ENCODE measurements at regions not wholly inside any gene's neighbourhood (a gene's known extent, or its start where the extent isn't known, plus 50 kb on each side); places are given as distances from the start of the nearest gene placed in this dataset.

- no peak for TF ChIP-seq CTCF (IDR thresholded peaks at IDR 0.05)
- ChIA-PET CTCF (interaction anchor here (1.3 to 2.5 kb wide), 7 partner anchors 9 to 1027 kb away, joined by 3 to 14 read pairs (median 5); no protein-coding TSS in a partner anchor), POLR2A (no interaction called here)
- DNase-seq: no peak
- H3K27ac Mint-ChIP-seq: no peak overlapping the region
- peaks cover 7% of the 10 kb centered on the region for H3K27me3 Mint-ChIP-seq
- H3K4me3 Mint-ChIP-seq: no peak overlapping the region
- intact Hi-C loops (cut with micrococcal nuclease): loop anchor here (10.0 kb wide), 1 partner anchor 63 kb away; no protein-coding TSS in a partner anchor
- no peaks in the 10 kb centered on the region for H3K4me1 Mint-ChIP-seq (ENCODE audit: low read depth)
- no peaks in the 10 kb centered on the region for H3K36me3 Mint-ChIP-seq (ENCODE audit: low read depth)
- H3K9me3 Mint-ChIP-seq: no peaks in the 10 kb centered on the region
- no peak for ATAC-seq
These were observed 690.4 kb upstream of the RBFOX1 start for GRCh38 chr16:6642271-6642670.

- no peak overlapping the region for H3K27ac Mint-ChIP-seq
- H3K4me1 Mint-ChIP-seq (ENCODE audit: low read depth): no peaks in the 10 kb centered on the region
- H3K4me3 Mint-ChIP-seq: no peak overlapping the region
- POLR2A ChIA-PET: no interaction called here
- ATAC-seq: no peak
- intact Hi-C loops (cut with micrococcal nuclease): loop anchor here (10.0 kb wide), 1 partner anchor 64 kb away; no protein-coding TSS in a partner anchor
- DNase-seq: no peak
- CTCF ChIA-PET: interaction anchor here (2.5 kb wide), 1 partner anchor 10 kb away, joined by 14 read pairs; no protein-coding TSS in a partner anchor
- H3K36me3 Mint-ChIP-seq (ENCODE audit: low read depth): no peaks in the 10 kb centered on the region
- TF ChIP-seq CTCF (IDR thresholded peaks at IDR 0.05): no peak
- peaks cover 7% of the 10 kb centered on the region for H3K27me3 Mint-ChIP-seq
- no peaks in the 10 kb centered on the region for H3K9me3 Mint-ChIP-seq
These were observed 691.6 kb upstream of the RBFOX1 start for GRCh38 chr16:6641091-6641490.

GRCh38 chr16:6636457-6636856, 696.2 kb upstream of the RBFOX1 start:
- H3K9me3 Mint-ChIP-seq: no peaks in the 10 kb centered on the region
- POLR2A ChIA-PET: no interaction called here
- intact Hi-C loops (cut with micrococcal nuclease): no loop called here

GRCh38 chr16:6634151-6634550, 698.5 kb upstream of the RBFOX1 start:
- Mint-ChIP-seq H3K27me3 (no peaks in the 10 kb centered on the region), H3K27ac (no peak overlapping the region), H3K4me3 (no peak overlapping the region), H3K36me3 (ENCODE audit: low read depth) (no peaks in the 10 kb centered on the region), H3K9me3 (no peaks in the 10 kb centered on the region), H3K4me1 (ENCODE audit: low read depth) (no peaks in the 10 kb centered on the region)
- intact Hi-C loops (cut with micrococcal nuclease): no loop called here
- ATAC-seq (no peak), DNase-seq (no peak)
- TF ChIP-seq CTCF (IDR thresholded peaks at IDR 0.05): no peak
- POLR2A ChIA-PET: no interaction called here
- CTCF ChIA-PET: no interaction called here

More at GRCh38 chr16:6636457-6636856, 696.2 kb upstream of the RBFOX1 start:
- H3K27ac Mint-ChIP-seq: no peak overlapping the region
- no peaks in the 10 kb centered on the region for H3K36me3 Mint-ChIP-seq (ENCODE audit: low read depth)
- H3K27me3 Mint-ChIP-seq: no peaks in the 10 kb centered on the region
- CTCF ChIA-PET: no interaction called here
- H3K4me3 Mint-ChIP-seq: no peak overlapping the region
- DNase-seq: no peak
- no peaks in the 10 kb centered on the region for H3K4me1 Mint-ChIP-seq (ENCODE audit: low read depth)
- no peak for ATAC-seq
- TF ChIP-seq CTCF (IDR thresholded peaks at IDR 0.05): no peak

- H3K36me3 Mint-ChIP-seq (ENCODE audit: low read depth): no peaks in the 10 kb centered on the region
- H3K9me3 Mint-ChIP-seq: no peaks in the 10 kb centered on the region
- DNase-seq (no peak), ATAC-seq (no peak)
- H3K4me3 Mint-ChIP-seq: no peak overlapping the region
- no peak overlapping the region for H3K27ac Mint-ChIP-seq
- no peak for TF ChIP-seq CTCF (IDR thresholded peaks at IDR 0.05)
- no peaks in the 10 kb centered on the region for H3K4me1 Mint-ChIP-seq (ENCODE audit: low read depth)
- ChIA-PET CTCF (interaction anchor here (1.3 kb wide), 1 partner anchor 9 kb away, joined by 3 read pairs; no protein-coding TSS in a partner anchor), POLR2A (no interaction called here)
- H3K27me3 Mint-ChIP-seq: no peaks in the 10 kb centered on the region
- intact Hi-C loops (cut with micrococcal nuclease): no loop called here
These were observed 699.2 kb upstream of the RBFOX1 start for GRCh38 chr16:6633456-6633855.

Data from activated CD8-positive, alpha-beta T cell treated with anti-CD3 and anti-CD28 coated beads for 36 hours (primary cell).